ENCODE measurements at regions not wholly inside any gene's neighbourhood (a gene's known extent, or its start where the extent isn't known, plus 50 kb on each side); places are given as distances from the start of the nearest gene placed in this dataset.

DNA sequence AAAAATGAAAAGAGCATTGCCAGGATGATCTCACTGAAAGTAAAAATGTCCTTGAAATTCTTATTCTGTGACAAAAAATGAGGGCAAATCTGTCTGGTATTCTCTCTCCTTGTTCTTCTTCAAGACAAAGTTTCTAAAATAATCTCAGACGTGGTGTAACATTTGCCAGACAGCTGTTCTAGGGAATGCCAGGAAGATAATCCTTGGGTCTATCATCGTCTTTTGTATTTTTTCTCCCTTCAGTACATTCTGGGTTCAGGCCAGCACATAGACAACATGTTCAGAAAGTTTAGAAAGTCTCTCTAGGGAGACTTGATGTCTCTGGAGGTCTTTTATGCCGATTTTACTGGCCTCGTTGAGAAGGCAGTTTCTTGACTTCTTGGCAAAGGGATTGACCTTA is 121.2 kb upstream of the HES1 start:
- TF ChIP-seq JUND (IDR thresholded peaks at IDR 0.05) (no peak), POLR2A (IDR thresholded peaks at IDR 0.05; ENCODE audit: borderline replicate concordance, extremely low read depth, insufficient read depth, insufficient read length) (no peak), YY1 (IDR thresholded peaks at IDR 0.05; ENCODE audit: extremely low read depth, insufficient replicate concordance, low read depth, low read length) (no peak), EGR1 (IDR thresholded peaks at IDR 0.05; ENCODE audit: low read depth) (no peak)
- TF ChIP-seq, protein P1, sequence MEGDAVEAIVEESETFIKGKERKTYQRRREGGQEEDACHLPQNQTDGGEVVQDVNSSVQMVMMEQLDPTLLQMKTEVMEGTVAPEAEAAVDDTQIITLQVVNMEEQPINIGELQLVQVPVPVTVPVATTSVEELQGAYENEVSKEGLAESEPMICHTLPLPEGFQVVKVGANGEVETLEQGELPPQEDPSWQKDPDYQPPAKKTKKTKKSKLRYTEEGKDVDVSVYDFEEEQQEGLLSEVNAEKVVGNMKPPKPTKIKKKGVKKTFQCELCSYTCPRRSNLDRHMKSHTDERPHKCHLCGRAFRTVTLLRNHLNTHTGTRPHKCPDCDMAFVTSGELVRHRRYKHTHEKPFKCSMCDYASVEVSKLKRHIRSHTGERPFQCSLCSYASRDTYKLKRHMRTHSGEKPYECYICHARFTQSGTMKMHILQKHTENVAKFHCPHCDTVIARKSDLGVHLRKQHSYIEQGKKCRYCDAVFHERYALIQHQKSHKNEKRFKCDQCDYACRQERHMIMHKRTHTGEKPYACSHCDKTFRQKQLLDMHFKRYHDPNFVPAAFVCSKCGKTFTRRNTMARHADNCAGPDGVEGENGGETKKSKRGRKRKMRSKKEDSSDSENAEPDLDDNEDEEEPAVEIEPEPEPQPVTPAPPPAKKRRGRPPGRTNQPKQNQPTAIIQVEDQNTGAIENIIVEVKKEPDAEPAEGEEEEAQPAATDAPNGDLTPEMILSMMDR (IDR thresholded peaks at IDR 0.05 in 2 of 3, conservative IDR thresholded peaks at IDR 0.05 in 1 of 3; ENCODE audit: borderline replicate concordance in 1 of 3, insufficient read depth in 1 of 3, low read depth in 2 of 3, low read length in 2 of 3), result no peak
- TF ChIP-seq, protein P2, sequence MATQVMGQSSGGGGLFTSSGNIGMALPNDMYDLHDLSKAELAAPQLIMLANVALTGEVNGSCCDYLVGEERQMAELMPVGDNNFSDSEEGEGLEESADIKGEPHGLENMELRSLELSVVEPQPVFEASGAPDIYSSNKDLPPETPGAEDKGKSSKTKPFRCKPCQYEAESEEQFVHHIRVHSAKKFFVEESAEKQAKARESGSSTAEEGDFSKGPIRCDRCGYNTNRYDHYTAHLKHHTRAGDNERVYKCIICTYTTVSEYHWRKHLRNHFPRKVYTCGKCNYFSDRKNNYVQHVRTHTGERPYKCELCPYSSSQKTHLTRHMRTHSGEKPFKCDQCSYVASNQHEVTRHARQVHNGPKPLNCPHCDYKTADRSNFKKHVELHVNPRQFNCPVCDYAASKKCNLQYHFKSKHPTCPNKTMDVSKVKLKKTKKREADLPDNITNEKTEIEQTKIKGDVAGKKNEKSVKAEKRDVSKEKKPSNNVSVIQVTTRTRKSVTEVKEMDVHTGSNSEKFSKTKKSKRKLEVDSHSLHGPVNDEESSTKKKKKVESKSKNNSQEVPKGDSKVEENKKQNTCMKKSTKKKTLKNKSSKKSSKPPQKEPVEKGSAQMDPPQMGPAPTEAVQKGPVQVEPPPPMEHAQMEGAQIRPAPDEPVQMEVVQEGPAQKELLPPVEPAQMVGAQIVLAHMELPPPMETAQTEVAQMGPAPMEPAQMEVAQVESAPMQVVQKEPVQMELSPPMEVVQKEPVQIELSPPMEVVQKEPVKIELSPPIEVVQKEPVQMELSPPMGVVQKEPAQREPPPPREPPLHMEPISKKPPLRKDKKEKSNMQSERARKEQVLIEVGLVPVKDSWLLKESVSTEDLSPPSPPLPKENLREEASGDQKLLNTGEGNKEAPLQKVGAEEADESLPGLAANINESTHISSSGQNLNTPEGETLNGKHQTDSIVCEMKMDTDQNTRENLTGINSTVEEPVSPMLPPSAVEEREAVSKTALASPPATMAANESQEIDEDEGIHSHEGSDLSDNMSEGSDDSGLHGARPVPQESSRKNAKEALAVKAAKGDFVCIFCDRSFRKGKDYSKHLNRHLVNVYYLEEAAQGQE (IDR thresholded peaks at IDR 0.05; ENCODE audit: low read depth), result no peak
